Kidney epithelial cell (primary cell): ENCODE measurements at regions not wholly inside any gene's neighbourhood (a gene's known extent, or its start where the extent isn't known, plus 50 kb on each side); places are given as distances from the start of the nearest gene placed in this dataset.

Experiments used
- DNase-seq: peaks from one replicate; pipeline ENCODE4 v3.0.0-alpha.2; 2010; ENCODE audit warnings: low read depth
- H3K27me3 ChIP-seq: 2 replicates; pipeline ENCODE4 v1.6.0; 2011; ENCODE audit warnings: low read length; ENCODE audit not compliant: control insufficient read depth, insufficient read depth
- H3K36me3 ChIP-seq: 2 replicates; pipeline ENCODE4 v1.5.1; 2011; ENCODE audit warnings: low read length; ENCODE audit not compliant: control insufficient read depth, insufficient read depth
- H3K4me3 ChIP-seq: 2 replicates; pipeline ENCODE4 v1.5.1; 2011; ENCODE audit warnings: low read depth, mild to moderate bottlenecking, control low read depth, low read length
- TF ChIP-seq, protein P1 (sequence below): IDR thresholded peaks from 2 replicates; pipeline ENCODE4 v1.5.1; 2011; ENCODE audit warnings: mild to moderate bottlenecking, moderate library complexity, low read length, control low read depth, inconsistent platforms; ENCODE audit not compliant: insufficient read depth, poor library complexity, severe bottlenecking

DNA sequence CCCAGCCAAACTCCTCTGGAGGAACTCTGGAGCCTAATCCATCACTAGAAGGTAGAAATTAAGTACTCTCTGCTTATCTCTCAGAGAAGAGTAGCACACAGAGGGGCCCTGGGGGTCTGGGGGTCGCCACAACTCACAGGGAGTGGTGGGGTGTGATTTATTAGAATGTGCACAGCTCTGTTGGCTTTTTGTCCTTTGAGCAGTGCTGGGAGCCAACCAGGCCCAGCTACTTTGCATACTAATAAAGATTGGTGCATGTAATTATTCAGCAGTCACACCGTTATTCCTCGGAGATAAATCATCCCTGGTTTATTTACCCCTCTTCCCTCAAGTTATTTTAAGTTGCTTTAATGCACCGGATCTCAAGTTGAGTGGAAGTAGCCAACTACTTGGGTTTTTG lies 606.7 kb upstream of the EEF2KMT start:
- DNase-seq: no peak
- Histone ChIP-seq H3K4me3 (no peak overlapping the region), H3K36me3 (no peaks in the 10 kb centered on the region), H3K27me3 (no peaks in the 10 kb centered on the region)
- TF ChIP-seq, protein P1, sequence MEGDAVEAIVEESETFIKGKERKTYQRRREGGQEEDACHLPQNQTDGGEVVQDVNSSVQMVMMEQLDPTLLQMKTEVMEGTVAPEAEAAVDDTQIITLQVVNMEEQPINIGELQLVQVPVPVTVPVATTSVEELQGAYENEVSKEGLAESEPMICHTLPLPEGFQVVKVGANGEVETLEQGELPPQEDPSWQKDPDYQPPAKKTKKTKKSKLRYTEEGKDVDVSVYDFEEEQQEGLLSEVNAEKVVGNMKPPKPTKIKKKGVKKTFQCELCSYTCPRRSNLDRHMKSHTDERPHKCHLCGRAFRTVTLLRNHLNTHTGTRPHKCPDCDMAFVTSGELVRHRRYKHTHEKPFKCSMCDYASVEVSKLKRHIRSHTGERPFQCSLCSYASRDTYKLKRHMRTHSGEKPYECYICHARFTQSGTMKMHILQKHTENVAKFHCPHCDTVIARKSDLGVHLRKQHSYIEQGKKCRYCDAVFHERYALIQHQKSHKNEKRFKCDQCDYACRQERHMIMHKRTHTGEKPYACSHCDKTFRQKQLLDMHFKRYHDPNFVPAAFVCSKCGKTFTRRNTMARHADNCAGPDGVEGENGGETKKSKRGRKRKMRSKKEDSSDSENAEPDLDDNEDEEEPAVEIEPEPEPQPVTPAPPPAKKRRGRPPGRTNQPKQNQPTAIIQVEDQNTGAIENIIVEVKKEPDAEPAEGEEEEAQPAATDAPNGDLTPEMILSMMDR: no peak

DNA sequence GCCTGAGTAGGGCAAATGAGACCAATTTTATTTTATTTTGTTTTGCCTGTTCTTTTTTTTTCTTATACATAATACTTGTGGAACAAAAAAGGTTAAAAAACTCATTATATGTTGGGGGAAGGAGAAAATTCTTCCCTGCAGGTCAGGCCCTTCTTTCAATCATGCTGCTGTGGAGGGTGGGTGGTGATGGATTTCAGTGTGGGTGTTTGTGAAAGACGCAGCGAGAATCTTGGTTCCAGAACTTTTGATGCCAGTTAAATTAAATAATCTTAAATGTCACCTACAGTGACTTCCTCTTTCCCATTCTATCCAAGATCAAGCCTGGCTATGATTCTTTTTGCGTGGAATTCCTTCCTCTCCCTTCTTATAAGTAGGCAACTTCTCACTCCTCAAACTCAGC lies 595.8 kb upstream of the EEF2KMT start:
- Histone ChIP-seq H3K27me3 (no peaks in the 10 kb centered on the region), H3K36me3 (no peaks in the 10 kb centered on the region), H3K4me3 (no peak overlapping the region)
- DNase-seq: no peak
- TF ChIP-seq, protein P1: no peak

DNA sequence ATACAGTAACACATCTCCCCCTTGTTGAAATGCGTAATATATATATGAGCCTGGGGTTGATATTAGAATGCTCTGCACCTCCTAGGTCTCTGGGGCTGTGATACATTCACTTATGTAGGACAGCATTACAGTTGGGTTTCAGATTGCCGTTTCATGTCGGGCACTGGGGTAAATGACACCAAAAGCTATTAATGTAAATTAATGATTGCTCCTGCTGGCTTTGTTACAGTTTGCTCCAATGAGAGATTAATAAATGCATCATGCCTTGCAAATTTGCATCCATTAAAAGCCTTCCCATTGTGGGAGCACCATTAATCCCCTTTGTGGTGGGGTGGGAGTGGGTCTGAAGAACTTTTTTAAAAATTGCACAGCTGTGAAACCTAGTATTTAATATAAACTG lies 584.4 kb upstream of the EEF2KMT start:
- TF ChIP-seq, protein P1: no peak
- Histone ChIP-seq H3K36me3 (no peaks in the 10 kb centered on the region), H3K27me3 (no peaks in the 10 kb centered on the region), H3K4me3 (no peak overlapping the region)
- no peak for DNase-seq

DNA sequence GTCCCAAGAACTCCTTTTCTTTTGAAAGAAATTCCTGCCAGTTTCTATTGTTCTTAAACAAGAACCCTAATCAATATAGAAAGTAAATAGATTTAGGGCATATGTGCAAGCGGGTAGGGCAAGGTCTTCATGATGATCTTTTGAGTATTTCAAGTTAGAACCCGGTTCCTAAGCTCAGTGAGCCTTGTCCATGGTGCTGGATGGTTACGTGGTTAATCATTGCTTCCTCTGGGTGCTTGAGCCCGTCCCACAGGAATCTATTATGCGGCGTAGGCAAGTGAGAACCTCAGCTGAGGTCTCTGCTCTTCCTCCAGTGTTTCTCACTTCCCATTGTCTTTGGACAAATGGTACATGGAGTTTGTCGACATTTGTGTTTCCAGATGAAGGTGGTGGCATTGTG lies 580.8 kb upstream of the EEF2KMT start:
- DNase-seq: no peak
- H3K36me3 ChIP-seq: no peaks in the 10 kb centered on the region
- TF ChIP-seq, protein P1: no peak
- no peak overlapping the region for H3K4me3 ChIP-seq
- H3K27me3 ChIP-seq: no peaks in the 10 kb centered on the region

DNA sequence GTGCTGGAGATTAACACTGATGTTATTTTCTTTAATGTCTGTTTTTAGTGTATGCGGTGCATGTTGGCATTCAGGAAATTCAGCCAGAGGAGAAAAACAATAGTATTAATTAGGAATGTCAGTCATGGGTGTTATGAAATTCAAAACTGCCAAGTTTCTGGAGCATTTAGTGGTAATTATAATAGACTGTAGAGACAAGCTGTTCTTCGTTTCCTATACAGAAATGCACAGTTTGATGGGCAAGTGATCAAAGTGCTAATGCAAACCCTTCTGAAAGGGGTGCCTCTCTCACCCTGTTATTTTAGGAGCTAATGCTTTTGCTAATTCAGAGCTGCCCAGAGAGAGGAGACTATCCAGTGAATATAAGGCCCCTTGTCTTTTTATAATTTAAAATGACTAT lies 573.8 kb upstream of the EEF2KMT start:
- no peak for DNase-seq
- TF ChIP-seq, protein P1: no peak
- Histone ChIP-seq H3K27me3 (no peaks in the 10 kb centered on the region), H3K4me3 (no peak overlapping the region), H3K36me3 (no peaks in the 10 kb centered on the region)

DNA sequence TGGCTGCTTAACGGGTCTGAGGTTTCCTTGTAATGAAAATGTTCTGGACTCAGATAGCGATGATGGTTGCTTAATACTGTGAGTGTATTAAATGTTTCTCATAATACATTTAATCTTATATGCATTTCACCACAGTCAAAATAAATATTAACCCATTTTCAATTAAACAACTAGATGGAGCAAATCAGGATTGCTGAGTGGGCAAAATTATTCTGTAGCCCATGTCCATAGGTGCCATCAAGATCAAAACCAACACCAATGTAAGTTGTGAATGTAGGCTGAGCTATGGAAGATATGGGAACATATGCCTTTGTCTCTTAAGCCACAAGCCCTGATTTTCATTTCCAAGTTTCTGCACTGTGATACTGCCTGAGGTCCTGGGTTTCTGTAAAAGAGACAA lies 572.6 kb upstream of the EEF2KMT start:
- H3K4me3 ChIP-seq: no peak overlapping the region
- H3K27me3 ChIP-seq: no peaks in the 10 kb centered on the region
- no peak for DNase-seq
- no peaks in the 10 kb centered on the region for H3K36me3 ChIP-seq
- TF ChIP-seq, protein P1: no peak
